ENCODE measurements at regions not wholly inside any gene's neighbourhood (a gene's known extent, or its start where the extent isn't known, plus 50 kb on each side); places are given as distances from the start of the nearest gene placed in this dataset.

GRCh38 chr14:101075801-101076413 is 172.4 kb upstream of the RTL1 start:
- TF ChIP-seq FOXP2 (optimal IDR thresholded peaks at IDR 0.05; ENCODE audit: borderline replicate concordance, extremely low read depth, extremely low read length, insufficient read depth) (no peak), TAF1 (IDR thresholded peaks at IDR 0.05; ENCODE audit: borderline replicate concordance, insufficient read depth, low read length) (no peak), REST (IDR thresholded peaks at IDR 0.05; ENCODE audit: insufficient read depth in 1 of 2, low read depth in 2 of 2, low read length in 2 of 2) (no peak), SIN3A (IDR thresholded peaks at IDR 0.05; ENCODE audit: borderline replicate concordance, insufficient read depth, low read length) (no peak), POLR2AphosphoS5 (IDR thresholded peaks at IDR 0.05; ENCODE audit: low read depth, low read length) (no peak)

All from PFSK-1 (cell line).